ENCODE measurements at regions not wholly inside any gene's neighbourhood (a gene's known extent, or its start where the extent isn't known, plus 50 kb on each side); places are given as distances from the start of the nearest gene placed in this dataset.

- TF ChIP-seq EZH2 (IDR thresholded peaks at IDR 0.05) (no peak), FOXP2 (optimal IDR thresholded peaks at IDR 0.05; ENCODE audit: control extremely low read depth, extremely low read length, insufficient read depth) (no peak), POLR2AphosphoS5 (IDR thresholded peaks at IDR 0.05; ENCODE audit: borderline replicate concordance, low read depth, low read length) (no peak)
- Histone ChIP-seq H3K27ac (no peak overlapping the region), H3K36me3 (ENCODE audit: insufficient read depth, low read length) (no peaks in the 10 kb centered on the region), H3K9me3 (ENCODE audit: low read depth, low read length) (no peaks in the 10 kb centered on the region), H3K9ac (ENCODE audit: insufficient read length) (no peak overlapping the region), H3K4me3 (no peak overlapping the region)
- DNase-seq (ENCODE audit: low read depth, low spot score): no peak
Measured at GRCh38 chr21:39014747-39015146, 168.5 kb downstream of the PSMG1 start.

GRCh38 chr21:39012326-39013230 is 170.7 kb downstream of the PSMG1 start:
- TF ChIP-seq FOXP2 (optimal IDR thresholded peaks at IDR 0.05; ENCODE audit: control extremely low read depth, extremely low read length, insufficient read depth): no peak
- TF ChIP-seq POLR2AphosphoS5 (IDR thresholded peaks at IDR 0.05; ENCODE audit: borderline replicate concordance, low read depth, low read length): no peak
- TF ChIP-seq EZH2 (IDR thresholded peaks at IDR 0.05): no peak
- no peak overlapping the region for H3K9ac ChIP-seq (ENCODE audit: insufficient read length)
- no peaks in the 10 kb centered on the region for H3K9me3 ChIP-seq (ENCODE audit: low read depth, low read length)
- no peak overlapping the region for H3K27ac ChIP-seq
- no peaks in the 10 kb centered on the region for H3K36me3 ChIP-seq (ENCODE audit: insufficient read depth, low read length)
- no peak overlapping the region for H3K4me3 ChIP-seq
- DNase-seq (ENCODE audit: low read depth, low spot score): no peak

- no peak for DNase-seq (ENCODE audit: low read depth, low spot score)
- H3K9me3 ChIP-seq (ENCODE audit: low read depth, low read length): no peaks in the 10 kb centered on the region
- H3K9ac ChIP-seq (ENCODE audit: insufficient read length): no peak overlapping the region
- no peaks in the 10 kb centered on the region for H3K36me3 ChIP-seq (ENCODE audit: insufficient read depth, low read length)
- no peak for TF ChIP-seq POLR2AphosphoS5 (IDR thresholded peaks at IDR 0.05; ENCODE audit: borderline replicate concordance, low read depth, low read length)
- no peak for TF ChIP-seq FOXP2 (optimal IDR thresholded peaks at IDR 0.05; ENCODE audit: control extremely low read depth, extremely low read length, insufficient read depth)
- no peak for TF ChIP-seq EZH2 (IDR thresholded peaks at IDR 0.05)
- no peak overlapping the region for H3K4me3 ChIP-seq
- no peak overlapping the region for H3K27ac ChIP-seq
Measured at GRCh38 chr21:39011911-39012310, 171.3 kb downstream of the PSMG1 start.

GRCh38 chr21:39010629-39011404 is 172.4 kb downstream of the PSMG1 start:
- Histone ChIP-seq H3K36me3 (ENCODE audit: insufficient read depth, low read length) (no peaks in the 10 kb centered on the region), H3K4me3 (no peak overlapping the region), H3K9me3 (ENCODE audit: low read depth, low read length) (no peaks in the 10 kb centered on the region), H3K27ac (no peak overlapping the region), H3K9ac (ENCODE audit: insufficient read length) (no peak overlapping the region)
- no peak for TF ChIP-seq EZH2 (IDR thresholded peaks at IDR 0.05)
- no peak for TF ChIP-seq POLR2AphosphoS5 (IDR thresholded peaks at IDR 0.05; ENCODE audit: borderline replicate concordance, low read depth, low read length)
- no peak for TF ChIP-seq FOXP2 (optimal IDR thresholded peaks at IDR 0.05; ENCODE audit: control extremely low read depth, extremely low read length, insufficient read depth)
- no peak for DNase-seq (ENCODE audit: low read depth, low spot score)

GRCh38 chr21:39009587-39010225 is 173.5 kb downstream of the PSMG1 start:
- no peak for TF ChIP-seq FOXP2 (optimal IDR thresholded peaks at IDR 0.05; ENCODE audit: control extremely low read depth, extremely low read length, insufficient read depth)
- no peak overlapping the region for H3K4me3 ChIP-seq
- no peak for DNase-seq (ENCODE audit: low read depth, low spot score)
- no peaks in the 10 kb centered on the region for H3K36me3 ChIP-seq (ENCODE audit: insufficient read depth, low read length)
- no peak overlapping the region for H3K9ac ChIP-seq (ENCODE audit: insufficient read length)
- H3K9me3 ChIP-seq (ENCODE audit: low read depth, low read length): no peaks in the 10 kb centered on the region
- H3K27ac ChIP-seq: no peak overlapping the region

GRCh38 chr21:39007985-39008384 is 175.3 kb downstream of the PSMG1 start:
- TF ChIP-seq FOXP2 (optimal IDR thresholded peaks at IDR 0.05; ENCODE audit: control extremely low read depth, extremely low read length, insufficient read depth) (no peak), POLR2AphosphoS5 (IDR thresholded peaks at IDR 0.05; ENCODE audit: borderline replicate concordance, low read depth, low read length) (no peak), EZH2 (IDR thresholded peaks at IDR 0.05) (no peak)
- DNase-seq (ENCODE audit: low read depth, low spot score): no peak
- no peak overlapping the region for H3K27ac ChIP-seq

GRCh38 chr21:39007532-39007931 is 175.7 kb downstream of the PSMG1 start:
- Histone ChIP-seq H3K27ac (no peak overlapping the region), H3K4me3 (no peak overlapping the region), H3K9ac (ENCODE audit: insufficient read length) (no peak overlapping the region), H3K36me3 (ENCODE audit: insufficient read depth, low read length) (no peaks in the 10 kb centered on the region), H3K9me3 (ENCODE audit: low read depth, low read length) (no peaks in the 10 kb centered on the region)
- TF ChIP-seq FOXP2 (optimal IDR thresholded peaks at IDR 0.05; ENCODE audit: control extremely low read depth, extremely low read length, insufficient read depth) (no peak), POLR2AphosphoS5 (IDR thresholded peaks at IDR 0.05; ENCODE audit: borderline replicate concordance, low read depth, low read length) (no peak), EZH2 (IDR thresholded peaks at IDR 0.05) (no peak)
- DNase-seq (ENCODE audit: low read depth, low spot score): no peak

More at GRCh38 chr21:39007985-39008384, 175.3 kb downstream of the PSMG1 start:
- no peaks in the 10 kb centered on the region for H3K9me3 ChIP-seq (ENCODE audit: low read depth, low read length)
- no peak overlapping the region for H3K4me3 ChIP-seq
- no peak overlapping the region for H3K9ac ChIP-seq (ENCODE audit: insufficient read length)
- H3K36me3 ChIP-seq (ENCODE audit: insufficient read depth, low read length): no peaks in the 10 kb centered on the region
